CD4-positive, alpha-beta memory T cell (primary cell): ENCODE measurements at regions not wholly inside any gene's neighbourhood (a gene's known extent, or its start where the extent isn't known, plus 50 kb on each side); places are given as distances from the start of the nearest gene placed in this dataset.

Source experiments
- CTCF ChIA-PET: fragments of 350-600 bp; sonication (Branson Sonifier 250); formaldehyde crosslinking; loops from one replicate; lab custom pipeline; 2021; ENCODE audit warnings: inconsistent platforms; ENCODE audit not compliant: partially characterized antibody; lab: Charles Lee
- POLR2A ChIA-PET: fragments of 350-600 bp; sonication (Branson Sonifier 250); formaldehyde crosslinking; loops from one replicate; lab custom pipeline; 2021; ENCODE audit not compliant: partially characterized antibody; lab: Charles Lee
- DNase-seq, 5 donors: peaks; one replicate each; pipeline versions ENCODE4 v3.0.0 to v3.0.0-alpha.2; 2020 to 2022; ENCODE audit warnings: mixed read lengths in 1 of 5
- H3K27ac ChIP-seq: one replicate; pipeline ENCODE4 v1.7.0; 2013; ENCODE audit warnings: low read depth, low read length
- H3K27me3 ChIP-seq: 2 replicates; pipeline ENCODE4 v1.7.0; 2013; ENCODE audit warnings: mild to moderate bottlenecking, low read length, moderate library complexity; ENCODE audit not compliant: insufficient read depth
- H3K36me3 ChIP-seq: 2 replicates; pipeline ENCODE4 v1.7.0; 2013; ENCODE audit warnings: mild to moderate bottlenecking, low read length, moderate library complexity; ENCODE audit not compliant: insufficient read depth
- H3K4me1 ChIP-seq: 2 replicates; pipeline ENCODE4 v1.7.0; 2013; ENCODE audit warnings: mild to moderate bottlenecking, low read length, moderate library complexity; ENCODE audit not compliant: insufficient read depth
- H3K4me3 ChIP-seq, 2 donors: one replicate each; pipeline ENCODE4 v1.7.0; 2013; ENCODE audit warnings: low read length in 2 of 2, mild to moderate bottlenecking in 1 of 2
- H3K9me3 ChIP-seq, 2 donors: one replicate each; pipeline ENCODE4 v1.7.0; 2013; ENCODE audit warnings: low read length in 2 of 2, control low read depth in 1 of 2; ENCODE audit not compliant: control insufficient read depth in 1 of 2
- H3K27ac Mint-ChIP-seq, 7 donors: one replicate each; pipeline ENCODE4 v1.8.0; 2020 to 2021; ENCODE audit warnings: mixed read lengths in 7 of 7, mild to moderate bottlenecking in 6 of 7, inconsistent platforms in 3 of 7, moderate library complexity in 3 of 7
- H3K27me3 Mint-ChIP-seq, 2 donors: one replicate each; pipeline ENCODE4 v1.8.0; 2020 to 2021; ENCODE audit warnings: mixed read lengths in 2 of 2
- H3K36me3 Mint-ChIP-seq, 2 donors: one replicate each; pipeline ENCODE4 v1.8.0; 2020 to 2021; ENCODE audit warnings: mixed read lengths in 2 of 2, inconsistent platforms in 1 of 2, mild to moderate bottlenecking in 1 of 2
- H3K4me1 Mint-ChIP-seq, 4 donors: one replicate each; pipeline ENCODE4 v1.8.0; 2020 to 2021; ENCODE audit warnings: mixed read lengths in 4 of 4, mild to moderate bottlenecking in 1 of 4
- H3K4me3 Mint-ChIP-seq, 8 donors: one replicate each; pipeline ENCODE4 v1.8.0; 2020 to 2021; ENCODE audit warnings: mixed read lengths in 8 of 8, mild to moderate bottlenecking in 7 of 8, moderate library complexity in 6 of 8, inconsistent platforms in 3 of 8
- H3K9me3 Mint-ChIP-seq, 8 donors: one replicate each; pipeline ENCODE4 v1.8.0; 2020 to 2021; ENCODE audit warnings: mixed read lengths in 8 of 8, mild to moderate bottlenecking in 5 of 8, inconsistent platforms in 3 of 8, moderate library complexity in 1 of 8
- intact Hi-C: fragments of 100-400 bp; cut with micrococcal nuclease; formaldehyde crosslinking; loops from one replicate; pipeline ENCODE4 v1.15.1; 2023

GRCh38 chr7:104054362-104054761 is 64.9 kb upstream of the RELN start:
- no peak for DNase-seq

GRCh38 chr7:104052979-104053378 is 63.5 kb upstream of the RELN start:
- Histone ChIP-seq H3K9me3 (no peaks in the 10 kb centered on the region), H3K27ac (no peak overlapping the region), H3K4me3 (no peak overlapping the region), H3K36me3 (no peaks in the 10 kb centered on the region), H3K27me3 (peaks cover 2% of the 10 kb centered on the region), H3K4me1 (no peaks in the 10 kb centered on the region)
- Mint-ChIP-seq H3K4me1 (peaks cover 0 to 1% (median 0%) of the 10 kb centered on the region in 4 donors), H3K27me3 (peaks cover 0 to 11% of the 10 kb centered on the region in 2 donors), H3K4me3 (no peak overlapping the region), H3K27ac (no peak overlapping the region), H3K9me3 (no peaks in the 10 kb centered on the region), H3K36me3 (no peaks in the 10 kb centered on the region)
- intact Hi-C loops: no loop called here
- CTCF ChIA-PET: no interaction called here
- POLR2A ChIA-PET: no interaction called here
- DNase-seq: no peak

More at GRCh38 chr7:104054362-104054761, 64.9 kb upstream of the RELN start:
- Mint-ChIP-seq H3K27ac (no peak overlapping the region), H3K4me1 (no peaks in the 10 kb centered on the region), H3K27me3 (peaks cover 2 to 14% of the 10 kb centered on the region in 2 donors), H3K36me3 (no peaks in the 10 kb centered on the region), H3K9me3 (no peaks in the 10 kb centered on the region), H3K4me3 (no peak overlapping the region)
- intact Hi-C loops: no loop called here
- CTCF ChIA-PET: no interaction called here
- Histone ChIP-seq H3K27me3 (peaks cover 2% of the 10 kb centered on the region), H3K4me3 (no peak overlapping the region), H3K27ac (no peak overlapping the region), H3K4me1 (no peaks in the 10 kb centered on the region), H3K9me3 (no peaks in the 10 kb centered on the region), H3K36me3 (no peaks in the 10 kb centered on the region)
- POLR2A ChIA-PET: no interaction called here

- Mint-ChIP-seq H3K27me3 (peaks cover 6 to 9% of the 10 kb centered on the region in 2 donors), H3K9me3 (peaks cover 0 to 2% (median 0%) of the 10 kb centered on the region in 8 donors), H3K36me3 (no peaks in the 10 kb centered on the region), H3K27ac (no peak overlapping the region), H3K4me1 (peaks cover 0 to 1% (median 0%) of the 10 kb centered on the region in 4 donors), H3K4me3 (no peak overlapping the region)
- ChIA-PET POLR2A (no interaction called here), CTCF (no interaction called here)
- H3K4me1 ChIP-seq: no peaks in the 10 kb centered on the region
- intact Hi-C loops: no loop called here
- H3K4me3 ChIP-seq: no peak overlapping the region
- DNase-seq: no peak
- H3K9me3 ChIP-seq: no peaks in the 10 kb centered on the region
- H3K27me3 ChIP-seq: no peaks in the 10 kb centered on the region
- no peaks in the 10 kb centered on the region for H3K36me3 ChIP-seq
- no peak overlapping the region for H3K27ac ChIP-seq
Measured at GRCh38 chr7:104048055-104048454, 58.6 kb upstream of the RELN start.

- no peaks in the 10 kb centered on the region for H3K4me1 ChIP-seq
- no peak overlapping the region for H3K27ac ChIP-seq
- no peaks in the 10 kb centered on the region for H3K27me3 ChIP-seq
- DNase-seq: no peak
- H3K4me1 Mint-ChIP-seq: peaks cover 0 to 1% (median 0%) of the 10 kb centered on the region in 4 donors
- no peaks in the 10 kb centered on the region for H3K36me3 ChIP-seq
- peaks cover 7 to 8% of the 10 kb centered on the region in 2 donors for H3K27me3 Mint-ChIP-seq
- peaks cover 0 to 2% (median 0%) of the 10 kb centered on the region in 8 donors for H3K9me3 Mint-ChIP-seq
- POLR2A ChIA-PET: no interaction called here
- intact Hi-C loops: no loop called here
- no peak overlapping the region for H3K4me3 ChIP-seq
- CTCF ChIA-PET: no interaction called here
- no peak overlapping the region for H3K27ac Mint-ChIP-seq
- H3K4me3 Mint-ChIP-seq: no peak overlapping the region
- no peaks in the 10 kb centered on the region for H3K36me3 Mint-ChIP-seq
- H3K9me3 ChIP-seq: no peaks in the 10 kb centered on the region
Measured at GRCh38 chr7:104045183-104045582, 55.7 kb upstream of the RELN start.

GRCh38 chr7:104040666-104041065 is 51.2 kb upstream of the RELN start:
- Mint-ChIP-seq H3K27ac (no peak overlapping the region), H3K27me3 (peaks cover 4 to 22% of the 10 kb centered on the region in 2 donors), H3K9me3 (peaks cover 0 to 4% (median 0%) of the 10 kb centered on the region in 8 donors), H3K36me3 (no peaks in the 10 kb centered on the region), H3K4me1 (no peaks in the 10 kb centered on the region), H3K4me3 (no peak overlapping the region)
- no peaks in the 10 kb centered on the region for H3K27me3 ChIP-seq
- ChIA-PET CTCF (no interaction called here), POLR2A (no interaction called here)
- no peak for DNase-seq
- no peak overlapping the region for H3K27ac ChIP-seq
- intact Hi-C loops: no loop called here
- no peak overlapping the region for H3K4me3 ChIP-seq
- H3K4me1 ChIP-seq: no peaks in the 10 kb centered on the region
- no peaks in the 10 kb centered on the region for H3K36me3 ChIP-seq
- no peaks in the 10 kb centered on the region for H3K9me3 ChIP-seq

DNA sequence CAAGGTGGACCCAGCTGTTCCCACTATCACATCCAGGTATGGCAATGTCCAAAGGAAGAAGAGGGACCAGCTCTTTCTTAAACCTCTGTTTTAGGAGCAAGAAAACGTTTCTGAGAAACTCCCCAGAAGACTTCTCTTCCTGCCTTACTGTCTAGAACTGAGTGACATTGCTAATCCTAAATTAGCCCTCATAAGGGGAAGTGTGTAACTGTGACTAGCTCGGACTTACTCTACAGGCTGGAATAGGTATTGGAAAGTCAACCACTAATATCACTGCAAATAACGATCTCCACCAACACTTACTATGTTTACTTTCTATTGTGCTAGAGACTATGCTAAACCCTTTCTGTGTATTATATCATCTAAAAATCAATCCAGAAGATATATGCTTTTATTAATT is 49.9 kb upstream of the RELN start:
- Mint-ChIP-seq H3K4me3 (no peak overlapping the region), H3K4me1 (no peaks in the 10 kb centered on the region), H3K27me3 (peaks cover 4 to 24% of the 10 kb centered on the region in 2 donors), H3K9me3 (peaks cover 4 to 16% (median 7%) of the 10 kb centered on the region in 8 donors), H3K27ac (no peak overlapping the region), H3K36me3 (no peaks in the 10 kb centered on the region)
- CTCF ChIA-PET: no interaction called here
- Histone ChIP-seq H3K9me3 (no peaks in the 10 kb centered on the region), H3K36me3 (no peaks in the 10 kb centered on the region), H3K27ac (no peak overlapping the region), H3K4me3 (no peak overlapping the region), H3K27me3 (no peaks in the 10 kb centered on the region), H3K4me1 (no peaks in the 10 kb centered on the region)
- POLR2A ChIA-PET: no interaction called here
- intact Hi-C loops: no loop called here
- DNase-seq: no peak
